GM12864 (cell line): ENCODE measurements at regions not wholly inside any gene's neighbourhood (a gene's known extent, or its start where the extent isn't known, plus 50 kb on each side); places are given as distances from the start of the nearest gene placed in this dataset.

Experiments used
- DNase-seq: peaks from one replicate; pipeline ENCODE4 v3.0.0-alpha.2; 2011; ENCODE audit warnings: low read depth
- H3K4me3 ChIP-seq: 2 replicates; pipeline ENCODE4 v1.5.1; 2011; ENCODE audit warnings: mild to moderate bottlenecking, low read depth, low read length, control low read depth
- TF ChIP-seq, protein P1 (sequence below): IDR thresholded peaks from 2 replicates; pipeline ENCODE4 v1.5.1; 2011; ENCODE audit warnings: low read depth, mild to moderate bottlenecking, moderate library complexity, low read length, control low read depth, inconsistent platforms; ENCODE audit errors: missing control alignments

- H3K4me3 ChIP-seq: no peak overlapping the region
- TF ChIP-seq, protein P1, sequence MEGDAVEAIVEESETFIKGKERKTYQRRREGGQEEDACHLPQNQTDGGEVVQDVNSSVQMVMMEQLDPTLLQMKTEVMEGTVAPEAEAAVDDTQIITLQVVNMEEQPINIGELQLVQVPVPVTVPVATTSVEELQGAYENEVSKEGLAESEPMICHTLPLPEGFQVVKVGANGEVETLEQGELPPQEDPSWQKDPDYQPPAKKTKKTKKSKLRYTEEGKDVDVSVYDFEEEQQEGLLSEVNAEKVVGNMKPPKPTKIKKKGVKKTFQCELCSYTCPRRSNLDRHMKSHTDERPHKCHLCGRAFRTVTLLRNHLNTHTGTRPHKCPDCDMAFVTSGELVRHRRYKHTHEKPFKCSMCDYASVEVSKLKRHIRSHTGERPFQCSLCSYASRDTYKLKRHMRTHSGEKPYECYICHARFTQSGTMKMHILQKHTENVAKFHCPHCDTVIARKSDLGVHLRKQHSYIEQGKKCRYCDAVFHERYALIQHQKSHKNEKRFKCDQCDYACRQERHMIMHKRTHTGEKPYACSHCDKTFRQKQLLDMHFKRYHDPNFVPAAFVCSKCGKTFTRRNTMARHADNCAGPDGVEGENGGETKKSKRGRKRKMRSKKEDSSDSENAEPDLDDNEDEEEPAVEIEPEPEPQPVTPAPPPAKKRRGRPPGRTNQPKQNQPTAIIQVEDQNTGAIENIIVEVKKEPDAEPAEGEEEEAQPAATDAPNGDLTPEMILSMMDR: no peak
- DNase-seq: no peak
Observed at GRCh38 chr2:195320413-195320973, 336.5 kb upstream of the SLC39A10 start.

DNA sequence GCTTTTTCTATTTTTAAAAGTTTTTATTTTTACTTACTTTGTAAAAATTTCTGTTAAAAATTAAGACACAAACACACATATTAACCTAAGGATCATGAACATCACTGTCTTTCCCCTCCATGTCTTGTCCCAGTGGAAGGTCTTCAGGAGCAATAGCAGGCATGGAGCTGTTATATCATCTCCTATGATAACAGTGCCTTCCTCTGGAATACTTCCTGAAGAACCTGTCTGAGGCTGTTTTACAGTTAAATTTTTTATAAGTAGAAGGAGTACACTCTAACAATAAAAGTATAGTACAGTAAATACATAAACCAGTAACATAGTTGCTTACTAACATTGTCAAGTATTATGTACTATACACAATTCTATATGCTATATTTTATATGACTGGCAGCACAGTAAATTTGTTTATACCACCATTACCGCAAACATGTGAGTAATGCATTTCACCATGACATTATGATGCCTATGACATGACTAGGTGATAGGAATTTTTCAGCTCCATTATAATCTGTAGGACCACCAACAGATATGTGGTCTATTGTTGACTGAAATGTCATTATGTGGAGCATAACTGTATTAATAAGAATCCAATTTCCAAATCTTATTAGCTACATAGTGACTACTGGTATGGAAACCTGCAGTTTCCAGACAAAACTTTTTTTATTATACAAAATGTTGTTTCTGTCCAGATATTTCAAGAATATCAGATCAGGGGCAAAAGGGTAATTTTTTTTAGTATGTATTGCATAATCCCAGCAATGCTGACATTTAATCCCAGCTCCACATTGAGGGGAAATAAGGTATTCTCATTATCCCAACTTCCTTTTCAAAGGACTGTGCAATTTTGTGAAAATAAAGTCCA is 337.2 kb upstream of the SLC39A10 start:
- TF ChIP-seq, protein P1: no peak
- no peak overlapping the region for H3K4me3 ChIP-seq
- no peak for DNase-seq

GRCh38 chr2:195319112-195319460 is 337.9 kb upstream of the SLC39A10 start:
- no peak overlapping the region for H3K4me3 ChIP-seq
- no peak for DNase-seq
- TF ChIP-seq, protein P1: no peak

- TF ChIP-seq, protein P1: peak; percentile 34
- no peak for DNase-seq
- H3K4me3 ChIP-seq: no peak overlapping the region
Observed at GRCh38 chr2:195318440-195319111, 338.4 kb upstream of the SLC39A10 start.

DNA sequence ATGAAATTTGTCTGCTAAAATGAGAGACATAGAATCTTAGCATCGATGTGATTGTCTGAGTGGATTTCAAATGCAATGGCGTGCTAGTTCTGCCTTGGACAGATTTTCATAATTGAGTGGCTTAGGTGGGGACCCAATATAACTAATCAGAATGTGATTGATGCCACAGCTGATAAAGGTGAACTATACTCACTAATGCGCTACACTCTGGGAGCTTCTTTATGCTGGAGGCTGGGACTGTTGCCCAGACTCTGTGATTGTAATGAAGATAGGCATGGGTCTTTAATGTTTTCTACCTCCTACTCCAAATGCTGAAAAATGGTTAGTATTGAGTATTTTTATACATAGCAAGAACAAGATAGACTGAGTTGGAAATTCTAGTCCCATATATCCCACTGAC is 339.5 kb upstream of the SLC39A10 start:
- DNase-seq: no peak
- TF ChIP-seq, protein P1: no peak
- no peak overlapping the region for H3K4me3 ChIP-seq

GRCh38 chr2:195316486-195316885 is 340.5 kb upstream of the SLC39A10 start:
- no peak for DNase-seq
- no peak overlapping the region for H3K4me3 ChIP-seq
- TF ChIP-seq, protein P1: no peak
